Lower lobe of right lung (tissue), 2 donors: ENCODE measurements at regions not wholly inside any gene's neighbourhood (a gene's known extent, or its start where the extent isn't known, plus 50 kb on each side); places are given as distances from the start of the nearest gene placed in this dataset.

Source experiments
- ATAC-seq, 2 donors: fragments of 200-7000 bp; cut with Tn5 transposase; one replicate each; pipeline ENCODE4 v1.9.1; 2020 to 2022; ENCODE audit warnings: mild to moderate bottlenecking in 2 of 2, moderate library complexity in 2 of 2
- DNase-seq: peaks from one replicate; pipeline ENCODE4 v3.0.0-alpha.2; 2020
- H3K27ac ChIP-seq: fragments of 200-600 bp; one replicate; pipeline ENCODE4 v1.8.0; 2022
- H3K27me3 ChIP-seq: fragments of 200-600 bp; one replicate; pipeline ENCODE4 v1.8.0; 2022; ENCODE audit warnings: low read depth
- H3K36me3 ChIP-seq: fragments of 200-600 bp; one replicate; pipeline ENCODE4 v1.8.0; 2022; ENCODE audit warnings: mild to moderate bottlenecking
- H3K4me1 ChIP-seq: fragments of 200-600 bp; one replicate; pipeline ENCODE4 v1.8.0; 2022
- H3K4me3 ChIP-seq: fragments of 200-600 bp; one replicate; pipeline ENCODE4 v1.8.0; 2022; ENCODE audit warnings: mild to moderate bottlenecking
- H3K9me3 ChIP-seq: fragments of 200-600 bp; one replicate; pipeline ENCODE4 v1.8.0; 2022
- CTCF ChIP-seq: fragments of 200-600 bp; IDR thresholded peaks from one replicate; pipeline ENCODE4 v1.8.0; 2022; ENCODE audit warnings: antibody characterized with exemption, mild to moderate bottlenecking
- intact Hi-C: fragments of 100-400 bp; cut with DNase I; formaldehyde crosslinking; loops from one replicate; pipeline ENCODE4 v1.11.0; 2022
- donor health status: DM: no; HTN: yes; CAD: no; lungs with severe emphysema.

- H3K4me3 ChIP-seq: no peak overlapping the region
- intact Hi-C loops: no loop called here
These were observed 458.5 kb downstream of the MTX2 start for GRCh38 chr2:176727696-176728095.

DNA sequence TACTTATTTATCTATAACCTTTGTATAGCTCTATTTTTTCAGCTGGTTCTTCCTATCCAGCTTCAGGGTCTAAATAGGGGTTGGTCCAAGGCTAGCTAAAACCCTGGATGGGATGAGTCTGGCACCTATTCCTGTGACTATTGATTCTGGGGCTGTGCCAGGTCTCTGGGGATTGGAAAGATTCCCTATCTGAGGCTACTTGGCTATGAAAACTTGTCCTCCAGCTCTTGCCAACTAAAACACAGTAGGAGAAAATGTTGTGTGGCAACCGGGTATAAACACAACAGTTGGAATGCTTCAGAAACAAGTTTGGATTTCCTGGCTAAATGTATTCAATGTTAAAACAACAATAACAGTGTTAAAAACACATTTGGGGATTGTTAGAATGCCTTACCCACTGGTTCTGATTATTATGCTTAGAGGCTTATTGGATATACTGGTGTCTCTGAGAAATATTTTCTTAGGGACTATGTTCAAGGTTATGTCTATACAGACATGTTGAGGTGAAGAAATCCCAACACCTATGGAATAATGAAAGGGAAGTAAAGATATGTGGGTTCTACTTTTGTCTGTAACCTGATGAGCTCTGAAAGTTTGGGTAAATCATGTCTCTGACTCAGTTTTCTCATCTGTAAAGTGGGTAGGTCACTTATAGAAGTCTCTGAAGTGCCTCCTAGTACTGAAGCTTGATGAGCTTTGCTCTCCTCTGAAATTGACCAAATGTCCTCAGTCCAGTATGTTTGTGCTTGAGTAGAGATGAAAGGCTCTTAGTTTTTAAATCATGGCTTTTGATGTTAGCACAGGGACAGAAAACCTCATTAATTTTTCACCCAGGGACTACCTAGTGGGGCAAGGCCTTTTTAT lies 460.7 kb downstream of the MTX2 start:
- ATAC-seq (peak; percentile 9 to 37), DNase-seq (no peak)
- H3K27ac ChIP-seq: no peak overlapping the region
- TF ChIP-seq CTCF: no peak
- no peaks in the 10 kb centered on the region for H3K9me3 ChIP-seq
- H3K27me3 ChIP-seq: no peaks in the 10 kb centered on the region
- H3K36me3 ChIP-seq: no peaks in the 10 kb centered on the region
- peaks cover 4% of the 10 kb centered on the region for H3K4me1 ChIP-seq
- intact Hi-C loops: no loop called here
- no peak overlapping the region for H3K4me3 ChIP-seq

More at GRCh38 chr2:176727696-176728095, 458.5 kb downstream of the MTX2 start:
- Histone ChIP-seq H3K36me3 (no peaks in the 10 kb centered on the region), H3K9me3 (no peaks in the 10 kb centered on the region), H3K4me1 (peaks cover 4% of the 10 kb centered on the region), H3K27ac (no peak overlapping the region), H3K27me3 (no peaks in the 10 kb centered on the region)
- DNase-seq (no peak), ATAC-seq (no peak)
- TF ChIP-seq CTCF: no peak

DNA sequence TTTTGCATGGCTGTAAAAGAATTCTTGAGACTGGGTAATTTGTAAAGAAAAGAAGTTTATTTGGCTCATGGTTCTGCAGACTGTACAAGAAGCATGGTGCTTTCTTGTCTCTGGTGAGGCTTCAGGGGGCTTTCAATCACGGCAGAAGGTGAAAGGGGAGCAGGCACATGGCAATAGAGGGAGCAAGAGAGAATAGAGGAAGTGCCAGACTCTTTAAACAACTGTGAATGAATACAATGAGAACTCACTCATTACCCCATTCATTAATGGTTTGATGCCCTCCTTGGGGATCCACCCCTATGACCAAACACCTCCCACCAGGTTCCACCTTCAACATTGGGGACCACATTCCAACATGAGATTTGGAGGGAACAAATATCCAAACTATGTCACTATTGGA lies 463.5 kb downstream of the MTX2 start:
- ATAC-seq (no peak), DNase-seq (no peak)
- Histone ChIP-seq H3K4me1 (peaks cover 4% of the 10 kb centered on the region), H3K4me3 (no peak overlapping the region), H3K27ac (no peak overlapping the region), H3K9me3 (no peaks in the 10 kb centered on the region), H3K36me3 (no peaks in the 10 kb centered on the region), H3K27me3 (no peaks in the 10 kb centered on the region)
- TF ChIP-seq CTCF: no peak
- intact Hi-C loops: no loop called here

DNA sequence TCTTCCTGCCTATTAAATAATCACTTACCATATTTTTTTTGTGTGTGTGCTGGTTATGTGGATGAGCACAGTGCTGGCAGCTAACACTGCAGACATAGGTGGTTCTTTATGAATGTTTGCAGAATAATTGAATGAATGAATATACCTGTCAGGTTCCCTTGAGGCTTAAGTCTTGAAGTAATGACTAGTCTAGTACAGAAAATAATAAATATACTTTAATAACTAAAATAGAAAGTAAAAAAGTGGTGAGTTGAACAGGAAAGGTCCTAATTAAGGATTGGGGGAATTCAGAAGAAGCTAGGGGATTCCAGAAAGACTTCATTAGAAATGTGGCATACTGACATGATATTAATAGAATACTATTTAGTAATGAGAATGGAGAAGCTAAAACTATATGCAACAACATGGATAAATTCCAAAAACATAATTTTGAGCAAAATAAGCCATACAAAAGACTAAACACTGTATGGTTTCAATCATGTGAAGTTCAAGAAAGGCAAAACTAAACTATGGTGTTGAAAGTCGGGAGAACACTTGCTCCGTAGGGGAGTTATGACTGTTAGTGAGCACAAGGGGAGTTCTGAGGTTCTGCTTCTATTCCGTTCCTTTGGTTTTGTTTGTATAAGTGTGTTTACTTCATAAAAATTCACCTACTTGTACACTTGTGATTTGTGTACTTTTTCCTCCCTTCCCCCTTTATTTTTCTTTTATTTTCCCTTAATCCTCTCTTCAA lies 464.6 kb downstream of the MTX2 start:
- no peak overlapping the region for H3K27ac ChIP-seq
- H3K36me3 ChIP-seq: no peaks in the 10 kb centered on the region
- no peak for TF ChIP-seq CTCF
- no peaks in the 10 kb centered on the region for H3K27me3 ChIP-seq
- peaks cover 4% of the 10 kb centered on the region for H3K4me1 ChIP-seq
- no peaks in the 10 kb centered on the region for H3K9me3 ChIP-seq
- no peak for ATAC-seq
- H3K4me3 ChIP-seq: no peak overlapping the region
- no peak for DNase-seq
- intact Hi-C loops: no loop called here

DNA sequence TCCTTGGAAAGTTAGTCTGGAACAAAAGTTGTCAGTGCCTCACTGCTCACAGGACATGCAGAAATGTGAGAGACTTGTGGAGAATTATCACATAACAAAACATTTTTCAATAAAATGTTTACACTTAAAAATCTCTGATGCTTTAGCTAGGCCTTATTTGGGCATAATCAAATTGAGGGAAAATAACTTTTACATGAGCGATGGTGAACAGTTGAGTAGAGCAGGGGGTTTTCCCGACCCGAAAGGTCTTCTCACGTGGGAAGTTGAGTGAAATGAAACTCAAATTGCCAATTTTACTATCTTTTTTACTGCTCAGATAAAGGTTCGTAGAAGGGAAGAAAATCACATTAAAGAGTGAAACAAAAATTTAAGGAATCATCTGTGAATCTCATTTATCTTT lies 465.6 kb downstream of the MTX2 start:
- DNase-seq (no peak), ATAC-seq (no peak)
- H3K36me3 ChIP-seq: no peaks in the 10 kb centered on the region
- H3K4me3 ChIP-seq: no peak overlapping the region
- intact Hi-C loops: no loop called here
- H3K27me3 ChIP-seq: no peaks in the 10 kb centered on the region
- no peak overlapping the region for H3K27ac ChIP-seq
- H3K9me3 ChIP-seq: no peaks in the 10 kb centered on the region
- no peak for TF ChIP-seq CTCF
- peaks cover 2% of the 10 kb centered on the region for H3K4me1 ChIP-seq
